ENCODE measurements at regions not wholly inside any gene's neighbourhood (a gene's known extent, or its start where the extent isn't known, plus 50 kb on each side); places are given as distances from the start of the nearest gene placed in this dataset.

- no peak for TF ChIP-seq CTCF (IDR thresholded peaks at IDR 0.05; ENCODE audit: insufficient read depth, low read length, poor library complexity, severe bottlenecking)
- no peak for TF ChIP-seq EZH2phosphoT487 (conservative IDR thresholded peaks at IDR 0.05; ENCODE audit: low read length)
These were observed 102.0 kb upstream of the FUT8 start for GRCh38 chr14:65310568-65310967.

Measured in SU-DHL-6 (cell line).